Eye (tissue), 1 donor: ENCODE measurements at regions not wholly inside any gene's neighbourhood (a gene's known extent, or its start where the extent isn't known, plus 50 kb on each side); places are given as distances from the start of the nearest gene placed in this dataset.

Experiments used
- DNase-seq: peaks from one replicate; pipeline ENCODE4 v3.0.0-alpha.2; 2015

DNA sequence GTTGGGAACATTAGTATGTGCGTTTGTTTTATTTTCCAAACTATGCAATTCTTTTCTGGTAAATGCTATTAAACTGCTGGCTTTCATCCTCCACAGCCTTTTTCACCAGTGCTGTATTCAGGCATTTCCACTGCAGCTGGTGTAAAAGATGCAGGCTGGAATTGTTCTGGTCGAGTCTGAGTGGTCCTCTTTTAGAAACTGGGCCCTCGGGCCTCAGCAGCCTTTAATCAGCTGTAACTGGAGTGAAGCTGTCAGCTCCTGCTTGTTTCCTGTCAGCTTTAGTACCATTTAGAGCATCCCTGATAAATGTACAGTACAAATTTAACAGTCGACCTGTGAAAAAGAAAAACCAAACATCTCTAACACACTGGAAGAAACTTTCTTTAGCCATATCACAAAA is 979.6 kb downstream of the TFAP2A start:
- DNase-seq: no peak

DNA sequence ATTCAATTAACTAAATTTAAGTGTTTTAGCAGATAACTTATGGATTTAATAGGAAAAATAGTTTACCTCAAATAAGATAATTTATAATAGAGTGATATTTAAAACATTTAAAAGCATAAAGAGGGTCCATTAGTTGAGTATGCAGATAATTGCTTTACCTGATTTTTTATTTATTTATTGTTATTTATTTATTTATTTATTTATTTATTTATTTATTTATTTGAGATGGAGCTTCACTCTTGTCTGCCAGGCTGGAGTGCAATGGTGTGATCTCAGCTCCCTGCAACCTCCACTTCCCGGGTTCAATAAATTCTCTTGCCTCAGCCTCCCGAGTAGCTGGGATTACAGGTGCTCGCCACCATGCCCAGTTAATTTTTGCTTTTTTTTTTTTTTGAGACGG is 982.9 kb downstream of the TFAP2A start:
- no peak for DNase-seq

DNA sequence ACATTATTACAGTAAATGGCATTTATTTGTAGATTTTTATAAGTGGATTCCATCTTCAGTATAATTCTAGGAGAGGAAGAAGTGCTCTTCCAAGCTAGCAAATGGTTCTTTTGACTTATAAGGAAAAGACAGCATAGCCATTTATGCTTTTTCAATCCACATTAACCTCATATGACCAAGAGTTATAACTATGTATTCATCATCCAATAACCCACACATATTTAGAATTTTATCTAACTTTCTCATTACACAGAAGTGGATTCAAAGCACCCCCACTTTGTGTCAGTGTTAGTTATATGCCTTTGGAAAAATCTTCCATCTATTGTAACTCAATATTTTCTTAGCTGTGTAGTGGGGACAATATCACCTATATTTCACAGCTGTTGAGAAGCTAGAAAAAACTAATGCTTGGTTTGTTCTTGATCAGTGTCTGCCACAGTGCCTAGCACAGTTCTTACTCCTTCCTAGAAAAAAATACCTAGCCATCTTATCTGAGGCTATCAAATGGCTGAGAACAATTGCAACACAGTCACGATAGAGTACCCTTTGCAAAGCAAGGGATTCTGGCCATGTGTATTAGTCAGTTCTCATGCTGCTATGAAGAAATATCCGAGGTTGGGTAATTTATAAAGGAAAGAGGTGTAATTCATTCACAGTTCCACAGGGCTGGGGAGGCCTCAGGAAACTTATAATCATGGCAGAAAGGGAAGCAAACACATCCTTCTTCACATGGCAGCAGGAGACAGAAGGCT is 986.3 kb downstream of the TFAP2A start:
- no peak for DNase-seq

DNA sequence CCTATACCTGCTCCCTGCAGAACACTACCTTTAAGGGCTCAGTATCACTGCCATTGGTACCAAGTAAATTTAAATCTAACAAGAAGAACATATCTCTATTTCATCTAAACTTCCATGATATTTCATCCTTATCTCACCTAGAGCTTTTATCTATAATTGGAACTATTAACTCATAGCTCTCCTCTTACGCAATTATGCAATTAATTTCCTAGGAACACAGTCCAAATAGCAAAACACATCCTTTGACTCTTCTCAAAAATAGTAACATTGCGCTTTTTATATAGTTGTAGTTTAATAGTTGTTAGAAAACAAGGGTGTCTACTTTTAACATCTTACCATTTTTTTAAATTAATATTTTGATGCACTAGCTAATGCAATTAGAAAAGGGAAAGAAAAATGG is 986.8 kb upstream of the SLC35B3 start:
- no peak for DNase-seq

DNA sequence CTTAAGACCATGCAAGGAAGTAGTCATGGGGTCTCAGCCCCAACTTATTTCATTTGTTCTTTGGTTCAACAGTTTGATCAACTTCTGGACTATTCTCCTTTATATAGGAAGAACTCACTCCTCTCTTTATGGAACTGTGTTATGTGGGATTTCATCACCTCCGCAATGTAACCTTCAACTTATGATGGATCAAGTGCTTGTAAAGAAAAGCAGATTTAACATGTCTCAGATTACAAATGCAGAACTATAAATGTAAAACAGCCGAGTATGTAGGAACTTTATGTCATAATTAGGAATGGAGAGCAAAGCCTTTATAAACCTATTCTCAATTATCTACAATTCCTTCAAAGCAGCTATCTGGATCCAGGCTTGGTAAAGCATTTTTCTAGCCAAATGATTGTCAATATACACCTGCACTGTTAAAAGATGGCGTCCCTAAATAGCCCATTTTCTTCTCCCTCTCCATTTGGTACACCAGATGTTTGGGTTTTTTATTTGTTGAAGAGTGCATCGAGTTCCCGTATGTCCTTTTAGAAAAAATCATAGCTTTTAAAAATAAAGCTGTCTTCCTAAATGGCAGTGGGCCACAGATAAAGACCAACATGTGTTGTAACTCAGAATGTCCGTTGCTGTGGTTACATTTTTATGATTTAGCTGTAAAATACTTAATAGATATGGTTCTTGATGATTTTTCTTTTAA is 985.1 kb upstream of the SLC35B3 start:
- DNase-seq: no peak

DNA sequence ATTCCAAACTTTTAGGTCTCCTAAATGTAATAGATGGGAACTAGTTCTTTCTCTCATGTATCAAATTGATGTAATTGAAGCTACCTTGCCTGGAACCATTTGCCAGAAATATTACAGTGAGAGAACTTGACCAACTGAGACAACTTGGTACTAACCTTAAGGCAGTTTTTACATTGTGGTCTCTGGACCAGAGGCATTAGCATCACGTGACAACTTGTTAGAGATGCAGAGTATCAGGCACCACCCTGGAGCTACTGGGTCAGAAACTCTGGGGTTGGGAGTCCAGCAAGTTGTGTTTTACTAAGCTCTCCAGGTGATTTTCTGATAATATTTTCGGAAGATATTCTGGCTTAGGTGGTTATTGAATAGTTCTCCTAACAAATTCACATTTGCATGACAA is 982.1 kb upstream of the SLC35B3 start:
- no peak for DNase-seq

DNA sequence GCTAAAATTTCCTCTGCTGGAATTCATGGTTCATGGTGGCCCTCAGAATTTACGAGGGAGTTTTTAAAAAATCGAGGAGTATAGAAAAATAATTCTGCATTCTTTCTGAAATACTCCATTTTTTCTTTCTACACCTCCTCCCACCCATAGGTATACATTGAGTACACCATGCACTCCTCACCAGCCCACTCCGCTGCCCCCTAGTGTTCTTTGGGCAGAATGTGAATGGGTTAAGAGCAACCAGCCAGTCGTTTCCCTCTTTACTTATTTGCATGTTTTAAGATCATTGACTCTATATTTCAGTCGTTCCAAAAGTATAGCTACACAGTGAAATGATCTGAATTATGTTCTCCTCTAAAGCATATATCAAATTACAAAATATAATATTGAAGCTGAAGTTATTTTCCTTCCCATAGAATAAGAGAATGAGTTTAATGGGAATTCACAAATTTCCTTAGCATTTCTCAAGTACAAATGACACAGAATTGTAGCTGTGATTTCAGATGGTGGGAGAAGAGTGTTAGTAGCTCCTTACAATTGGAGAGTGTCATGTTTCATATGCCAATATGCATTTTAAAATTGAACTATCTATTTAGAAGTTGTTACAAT is 977.7 kb upstream of the SLC35B3 start:
- DNase-seq: no peak

DNA sequence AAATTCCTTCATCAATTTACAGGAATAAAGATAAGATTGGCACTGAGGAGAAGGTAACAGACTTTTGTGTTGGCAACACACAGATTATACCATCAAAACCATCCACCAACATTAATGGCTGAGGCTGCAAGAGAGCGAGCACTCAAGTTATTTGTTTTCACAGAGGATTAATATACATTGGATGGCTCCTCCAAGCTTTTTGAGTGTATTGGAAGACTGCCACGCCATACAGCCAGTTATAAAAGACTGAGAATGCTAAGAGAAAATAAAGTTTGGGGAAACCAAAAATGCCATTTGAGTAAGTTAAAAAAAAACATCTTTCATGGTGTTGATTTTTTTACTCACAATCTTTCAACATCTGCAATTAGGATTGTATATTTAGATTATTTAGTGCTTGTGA is 973.8 kb upstream of the SLC35B3 start:
- DNase-seq: no peak

DNA sequence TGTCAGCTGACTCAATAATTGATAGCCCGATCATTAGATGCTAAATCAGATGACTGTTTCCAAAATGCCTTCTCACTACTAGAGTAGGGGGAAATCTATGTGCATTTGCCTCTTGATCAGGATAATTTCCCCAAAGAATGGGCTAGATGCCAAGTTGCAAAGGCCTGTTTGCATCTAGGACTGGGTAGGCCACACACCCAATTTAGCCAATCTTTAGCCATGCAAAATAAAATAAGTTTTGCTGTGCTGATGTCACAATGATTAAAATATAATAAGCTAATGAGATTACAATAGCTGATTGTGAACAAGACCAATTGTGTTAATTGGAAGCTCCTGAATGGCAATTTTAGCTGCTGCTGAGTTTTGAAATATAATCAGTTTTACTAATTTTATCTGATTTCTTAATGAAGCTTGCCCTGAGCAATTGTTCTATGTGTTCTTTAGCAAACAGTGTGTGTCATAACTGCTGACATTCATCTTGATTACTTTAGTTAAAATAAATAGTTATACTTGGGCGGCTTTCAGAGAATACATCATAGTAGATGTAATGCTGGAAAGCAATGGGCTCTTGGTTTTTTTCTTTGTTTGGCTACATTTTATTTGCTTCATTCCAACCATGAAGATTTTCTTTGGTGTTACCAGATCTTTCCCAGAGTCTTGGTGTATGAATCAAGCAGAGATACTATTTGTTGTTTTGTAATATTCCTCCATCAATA is 973.2 kb upstream of the SLC35B3 start:
- peak; percentile 18 for DNase-seq

DNA sequence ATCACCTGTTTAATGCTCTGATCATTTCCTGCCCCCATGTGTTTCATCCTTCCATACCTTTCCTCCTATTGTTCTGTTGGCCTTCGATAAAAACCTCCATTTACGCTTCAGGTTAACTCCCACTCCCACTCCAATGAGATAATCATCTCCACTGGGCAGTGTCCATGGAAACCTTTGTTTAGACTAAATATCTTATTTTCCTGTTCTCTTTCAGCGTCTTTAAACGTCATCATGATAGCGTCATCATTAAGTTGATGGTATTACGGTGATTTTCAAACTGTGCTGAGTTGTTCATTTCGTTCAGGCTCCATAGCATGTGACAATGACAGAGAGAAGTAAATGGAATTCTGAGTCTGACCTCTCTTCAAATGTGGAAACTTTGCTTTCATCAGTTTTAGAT is 970.5 kb upstream of the SLC35B3 start:
- no peak for DNase-seq

DNA sequence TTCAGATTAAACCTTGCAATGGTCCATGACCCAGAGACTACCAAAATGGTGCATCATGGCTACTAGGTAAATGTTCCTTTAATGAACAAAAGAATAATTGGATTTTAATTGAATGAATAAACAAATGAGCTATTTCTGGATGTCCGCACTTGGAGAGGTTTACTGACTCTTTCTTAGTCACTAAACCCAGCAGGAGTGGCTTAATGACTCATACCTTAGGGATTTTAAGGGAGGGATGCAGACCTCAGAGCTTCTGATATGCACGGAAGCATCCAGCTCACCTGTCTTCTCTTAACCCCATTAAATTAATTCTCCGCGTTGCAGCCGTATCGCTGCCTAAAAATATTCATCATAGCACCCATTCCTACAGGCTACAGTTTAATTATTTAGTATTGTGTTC is 970.0 kb upstream of the SLC35B3 start:
- no peak for DNase-seq

DNA sequence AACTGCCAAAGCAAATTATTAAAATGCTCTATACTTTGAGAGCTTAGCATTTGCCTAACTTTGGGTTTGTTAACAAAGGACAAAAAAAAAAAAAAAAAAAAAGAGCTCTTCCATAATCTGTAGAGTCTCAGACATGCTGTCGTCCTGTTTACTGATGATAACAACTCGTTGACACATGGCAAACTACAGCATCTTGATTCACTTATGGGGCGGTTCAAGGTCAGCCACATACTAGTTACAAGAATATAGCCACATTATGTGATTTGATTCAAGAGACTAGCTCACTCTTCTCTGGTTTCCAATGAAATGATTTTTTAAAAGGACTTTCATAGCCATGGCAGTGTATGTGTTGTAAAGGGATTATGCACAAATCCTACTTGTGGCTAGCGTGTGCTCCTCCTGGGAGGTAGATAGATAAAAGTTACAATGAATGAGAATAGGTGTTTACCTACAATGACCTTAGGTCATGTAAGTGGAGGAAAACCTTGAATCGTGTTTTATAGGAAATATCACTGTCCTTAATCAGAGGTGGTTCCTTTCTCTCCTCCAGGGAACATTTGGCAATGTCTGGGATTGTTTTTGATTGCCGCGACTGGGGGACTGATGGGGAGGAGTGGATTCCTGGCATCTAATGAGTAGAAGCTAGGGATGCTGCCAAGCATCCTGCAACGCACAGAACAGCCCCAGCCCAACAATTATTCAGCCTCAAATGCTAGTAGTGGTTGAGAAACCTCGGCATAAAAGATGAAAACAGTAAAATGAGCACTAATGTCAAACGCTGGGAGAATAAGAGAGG is 969.2 kb upstream of the SLC35B3 start:
- DNase-seq: no peak

DNA sequence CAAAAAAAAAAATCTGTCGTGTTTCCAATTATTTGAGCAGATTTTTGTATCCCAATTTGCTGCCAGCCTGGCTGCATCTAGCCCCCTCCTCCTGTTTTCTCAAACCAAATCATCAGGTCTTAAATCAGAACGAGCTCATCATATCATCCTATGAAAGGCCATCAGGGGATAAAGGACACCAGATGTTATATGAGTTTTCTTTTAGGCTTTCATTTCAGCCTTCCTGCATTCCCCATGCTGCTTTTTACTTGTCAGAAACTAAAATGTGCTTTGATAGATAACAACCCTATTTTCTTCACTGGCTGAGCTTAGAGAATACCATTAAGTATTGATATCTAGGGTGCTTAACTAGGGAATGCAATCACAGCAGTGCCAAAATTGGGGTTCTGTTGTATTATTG is 968.4 kb upstream of the SLC35B3 start:
- peak; percentile 14 for DNase-seq

DNA sequence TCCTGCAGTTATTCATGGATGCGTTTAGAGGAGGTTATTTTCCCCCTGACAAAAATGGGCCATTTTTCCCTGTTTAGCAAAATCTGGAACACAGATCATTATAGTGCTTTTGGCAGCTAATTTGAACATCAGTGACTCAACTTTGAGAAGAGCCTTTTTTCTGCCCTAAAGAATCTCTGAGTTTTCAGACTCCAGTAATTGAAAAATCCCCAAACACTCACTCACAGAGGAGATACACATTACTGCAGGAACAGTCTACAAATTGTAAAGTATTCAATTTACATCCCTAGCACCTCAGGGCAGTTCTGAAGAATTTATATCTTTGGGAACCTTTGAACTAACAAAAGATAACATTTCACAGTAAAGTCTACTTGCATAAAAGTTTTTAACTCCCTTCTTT is 966.6 kb upstream of the SLC35B3 start:
- no peak for DNase-seq

DNA sequence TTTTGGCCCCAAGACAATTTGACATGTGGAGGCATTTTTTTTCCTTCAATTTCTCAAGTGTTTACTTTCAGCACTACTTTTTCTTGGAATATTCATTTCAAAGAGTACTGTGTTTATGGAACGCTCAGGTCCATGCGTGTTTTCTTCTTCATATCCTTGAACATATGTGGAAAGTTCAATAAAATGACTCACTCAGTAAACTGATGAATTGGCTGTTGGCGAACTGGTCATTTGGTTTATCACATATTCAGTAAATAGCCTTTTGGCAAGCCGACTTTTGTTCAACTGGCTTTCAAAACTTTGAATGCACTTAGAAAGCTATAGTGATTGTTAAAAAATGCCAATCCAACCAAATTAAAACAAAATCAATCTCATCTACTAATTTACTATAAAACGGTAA is 964.6 kb upstream of the SLC35B3 start:
- no peak for DNase-seq

DNA sequence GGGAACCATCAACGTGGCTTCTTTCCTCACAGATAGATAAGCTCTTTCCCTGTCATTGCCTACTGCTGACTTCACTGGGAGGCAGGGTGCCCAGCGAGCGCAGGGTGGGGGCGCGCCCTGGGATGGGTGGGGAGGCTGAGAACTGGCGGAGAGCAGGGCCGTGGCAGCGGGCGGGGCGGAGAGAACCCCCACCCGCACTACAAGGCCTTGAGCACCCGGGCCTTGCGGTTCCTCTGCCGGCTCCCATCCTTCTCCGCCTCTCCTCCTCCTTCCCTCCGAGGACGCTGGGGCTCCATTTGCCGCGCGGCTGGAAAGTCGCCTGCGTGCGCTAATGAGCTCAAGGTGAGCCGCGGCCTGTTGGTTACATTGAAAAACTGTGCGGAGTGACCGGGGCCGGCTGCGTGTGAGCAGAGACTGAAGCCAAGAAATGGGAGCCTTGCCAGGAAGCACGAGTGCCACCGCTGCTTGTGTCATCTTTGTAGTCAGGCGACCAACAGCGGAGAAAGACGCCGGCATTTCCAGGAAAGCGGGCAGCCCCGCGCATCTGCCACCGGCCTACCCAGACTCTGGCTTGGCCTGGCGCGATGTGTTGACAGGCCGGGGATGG is 963.5 kb upstream of the SLC35B3 start:
- peak; percentile 76 for DNase-seq

DNA sequence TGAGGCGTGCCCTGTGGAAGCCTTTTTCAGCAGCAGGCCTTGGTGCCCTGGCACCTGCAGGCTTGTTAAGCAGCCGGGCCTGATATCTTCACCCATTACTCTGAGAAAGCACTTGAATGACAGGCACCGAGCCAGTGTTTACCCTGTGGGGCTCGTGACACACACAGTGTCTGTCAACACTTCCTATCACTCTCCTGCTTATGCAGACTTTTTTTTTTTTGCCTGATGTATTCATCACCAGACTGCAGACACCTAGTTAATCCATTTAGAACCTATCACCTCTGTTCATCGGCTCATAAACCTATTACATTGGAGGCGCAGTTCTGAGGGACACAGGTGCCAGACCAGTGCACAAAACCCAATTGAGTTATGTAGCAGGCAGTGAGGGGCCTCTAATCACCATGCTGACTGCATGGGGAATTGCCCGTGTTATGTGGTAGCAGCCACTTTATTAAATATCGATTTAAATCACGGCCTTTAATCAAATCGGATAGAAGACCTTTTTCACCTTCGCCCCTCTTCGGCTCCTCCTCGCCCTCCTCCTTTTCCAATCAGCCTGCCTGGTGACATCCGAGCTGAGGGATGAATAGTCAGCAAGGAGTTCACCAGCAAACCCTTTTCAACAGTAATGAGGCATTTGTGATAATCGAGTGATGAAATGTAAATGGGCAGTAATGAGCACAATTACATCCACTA is 962.9 kb upstream of the SLC35B3 start:
- DNase-seq: no peak

DNA sequence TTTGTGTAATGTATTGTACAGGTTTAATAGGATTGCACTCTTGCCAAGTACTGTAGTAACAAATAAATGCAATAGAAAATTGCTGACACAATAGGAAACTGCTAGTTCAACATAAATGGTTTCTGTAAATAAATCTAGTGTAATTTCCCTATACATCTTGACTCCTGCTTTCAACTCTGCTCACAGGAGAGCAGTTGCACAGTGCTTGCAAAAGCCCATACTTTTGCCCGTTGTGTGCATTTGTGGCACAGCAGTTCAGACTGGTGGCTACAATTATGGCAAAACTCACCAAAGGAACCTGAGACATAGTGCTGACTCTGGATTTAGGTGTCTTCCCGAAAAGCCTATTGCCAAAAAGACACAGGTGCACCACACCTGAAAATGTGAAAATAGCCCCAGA is 953.3 kb upstream of the SLC35B3 start:
- DNase-seq: no peak

DNA sequence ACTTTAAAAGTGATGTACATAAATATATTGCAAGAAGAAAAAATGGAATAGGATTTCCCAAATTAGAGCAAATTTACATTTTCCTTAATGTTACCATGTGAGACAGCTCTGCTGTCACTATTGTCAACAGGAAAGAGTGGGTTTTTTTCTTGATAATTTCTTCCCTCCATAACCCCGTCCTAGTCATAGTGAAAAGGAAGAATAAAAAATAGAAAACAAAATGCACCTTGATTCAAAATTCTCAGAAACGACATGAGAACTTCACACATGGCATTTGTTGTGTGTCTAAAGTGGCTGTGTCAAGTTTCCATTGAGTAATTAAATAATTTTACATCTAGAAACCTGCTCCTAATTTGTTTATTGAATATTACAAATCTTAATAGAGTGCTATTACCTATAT is 945.2 kb upstream of the SLC35B3 start:
- DNase-seq: no peak

DNA sequence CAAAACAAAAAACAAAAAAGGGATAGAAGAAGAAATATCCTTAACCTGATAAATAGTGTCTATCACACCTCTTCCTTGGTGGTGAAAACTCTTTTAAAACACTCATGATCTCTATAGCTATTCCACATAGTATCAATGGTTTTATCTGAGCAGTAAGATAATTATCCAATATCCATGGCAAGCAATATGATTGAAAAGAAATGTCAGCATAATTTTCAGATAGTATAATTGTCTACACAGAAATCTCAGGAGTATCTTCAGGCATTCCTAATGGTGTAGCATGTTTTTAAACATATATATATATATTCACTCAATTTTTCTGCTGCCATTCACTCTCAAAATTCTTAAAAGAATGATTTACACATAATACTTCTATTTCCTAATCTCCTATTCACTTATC is 938.0 kb upstream of the SLC35B3 start:
- DNase-seq: no peak

DNA sequence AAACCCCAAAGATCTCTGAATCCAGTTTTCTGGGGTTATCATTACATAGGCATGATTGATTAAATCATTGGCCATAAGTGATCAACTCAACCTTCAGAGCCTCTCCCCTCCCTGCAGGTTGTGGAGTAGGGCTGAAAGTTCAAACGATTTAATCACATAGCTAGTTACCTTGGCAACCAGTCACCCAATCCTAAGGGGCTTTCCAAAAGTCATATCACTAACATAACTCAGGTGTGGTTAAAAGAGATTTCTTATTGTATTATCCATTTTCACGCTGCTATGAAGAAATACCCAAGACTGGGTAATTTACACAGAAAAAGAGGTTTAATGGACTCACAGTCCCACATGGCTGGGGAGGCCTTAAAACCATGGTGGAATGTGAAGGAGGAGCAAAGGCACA is 935.1 kb upstream of the SLC35B3 start:
- no peak for DNase-seq

DNA sequence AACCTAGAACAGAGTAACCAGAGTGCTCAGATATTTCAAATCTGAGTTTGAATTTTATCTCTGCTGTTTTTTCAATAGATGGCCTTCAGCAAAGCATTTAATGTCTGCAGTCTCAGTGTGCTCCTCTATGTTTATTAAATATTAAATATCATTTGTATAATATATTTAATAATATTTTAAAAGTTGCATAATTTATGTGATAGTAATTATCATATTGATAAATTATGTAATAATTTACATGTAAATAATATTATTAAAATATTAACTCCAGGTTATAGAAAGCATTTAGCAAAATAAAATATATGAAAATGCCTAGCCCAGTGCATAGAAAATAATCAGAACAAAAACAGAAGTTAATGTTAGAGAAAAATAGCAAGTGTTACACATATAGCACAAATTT is 930.0 kb upstream of the SLC35B3 start:
- no peak for DNase-seq
